A549 (cell line): ENCODE measurements at regions not wholly inside any gene's neighbourhood (a gene's known extent, or its start where the extent isn't known, plus 50 kb on each side); places are given as distances from the start of the nearest gene placed in this dataset.

ENCODE experiments used
- ATAC-seq, 2 experiments: fragments of 200-7000 bp in 1 of 2; fragments of >200 bp in 1 of 2; cut with Nextera tagmentation in 1 of 2; cut with Tn5 transposase in 1 of 2; 3 replicates each; pipeline versions ENCODE4 v1.8.0 to v1.9.1; 2018 to 2020; ENCODE audit warnings: mild to moderate bottlenecking in 1 of 2, moderate library complexity in 1 of 2
- CTCF ChIA-PET: fragments of 300-600 bp; sonication (Branson Sonifier 250); formaldehyde crosslinking; extraction: SDS; loops from one replicate; lab custom pipeline; 2021; ENCODE audit warnings: antibody characterized with exemption, inconsistent platforms; lab: Yijun Ruan, JAX
- POLR2A ChIA-PET: fragments of 350-600 bp; formaldehyde crosslinking; extraction: SDS; loops from one replicate; lab custom pipeline; 2021; ENCODE audit warnings: antibody characterized with exemption, inconsistent platforms; lab: Yijun Ruan, JAX
- DNase-seq, 2 experiments: peaks; one replicate each; pipeline versions ENCODE4 v3.0.0 to v3.0.0-alpha.2; 2011 to 2016; ENCODE audit warnings: low read depth in 1 of 2, low spot score in 1 of 2
- FAIRE-seq: peaks from 2 replicates; lab custom pipeline; 2011; peaks lifted over from hg19 to GRCh38; lab: Jason Lieb, UNC
- H3K27ac ChIP-seq, 2 experiments: fragments of >200 bp; sonication (Bioruptor Twin); formaldehyde crosslinking; 3 replicates each; pipeline ENCODE4 v1.5.1; 2016 to 2017
- H3K4me1 ChIP-seq: fragments of >200 bp; sonication (Bioruptor Twin); formaldehyde crosslinking; 3 replicates; pipeline ENCODE4 v1.6.1; 2016
- H3K4me2 ChIP-seq: fragments of >200 bp; sonication (Bioruptor Twin); formaldehyde crosslinking; 3 replicates; pipeline ENCODE4 v1.6.1; 2016
- H3K4me3 ChIP-seq: fragments of >200 bp; sonication (Bioruptor Twin); formaldehyde crosslinking; 3 replicates; pipeline ENCODE4 v1.5.1; 2016
- H3K9me3 ChIP-seq: fragments of >200 bp; sonication (Bioruptor Twin); formaldehyde crosslinking; 3 replicates; pipeline ENCODE4 v1.6.1; 2016
- CBX8 ChIP-seq: fragments of 200-600 bp; sonication (generic); IDR thresholded peaks from 2 replicates; pipeline ENCODE4 v1.6.1; 2016
- CHD4 ChIP-seq: fragments of 200-600 bp; sonication (generic); IDR thresholded peaks from 2 replicates; pipeline ENCODE4 v1.6.1; 2016; ENCODE audit warnings: antibody characterized with exemption, mild to moderate bottlenecking, borderline replicate concordance
- EHF ChIP-seq: fragments of 250-450 bp; sonication (Bioruptor Pico); IDR thresholded peaks from 2 replicates; pipeline ENCODE4 v1.5.0; 2020; ENCODE audit warnings: mild to moderate bottlenecking
- FOSB ChIP-seq: fragments of 250-450 bp; sonication (Bioruptor Pico); IDR thresholded peaks from 2 replicates; pipeline ENCODE4 v1.5.0; 2020; ENCODE audit warnings: mild to moderate bottlenecking, moderate library complexity
- HEYL ChIP-seq: fragments of 250-450 bp; sonication (Bioruptor Pico); IDR thresholded peaks from 2 replicates; pipeline ENCODE4 v1.8.0; 2021; ENCODE audit warnings: mild to moderate bottlenecking, moderate library complexity
- HOXB13 ChIP-seq: fragments of 250-450 bp; sonication (Bioruptor Pico); IDR thresholded peaks from 2 replicates; pipeline ENCODE4 v1.5.0; 2020; ENCODE audit warnings: low read depth, mild to moderate bottlenecking, moderate library complexity
- JUN ChIP-seq, 2 experiments: fragments of >200 bp; sonication (Bioruptor Twin); formaldehyde crosslinking; IDR thresholded peaks; 2 replicates in 1 of 2; 3 replicates in 1 of 2; pipeline ENCODE4 v1.6.1; 2016 to 2017
- KDM1A ChIP-seq: fragments of 200-600 bp; sonication (generic); IDR thresholded peaks from 2 replicates; pipeline ENCODE4 v1.6.1; 2016; ENCODE audit warnings: low read depth, mild to moderate bottlenecking
- KDM5A ChIP-seq: fragments of 200-600 bp; sonication (generic); IDR thresholded peaks from 2 replicates; pipeline ENCODE4 v1.6.1; 2016; ENCODE audit warnings: antibody characterized with exemption, mild to moderate bottlenecking
- MAX ChIP-seq: IDR thresholded peaks from 2 replicates; pipeline ENCODE4 v1.6.1; 2012
- MAZ ChIP-seq: fragments of 150-350 bp; IDR thresholded peaks from 2 replicates; pipeline ENCODE4 v1.6.1; 2014; ENCODE audit warnings: antibody characterized with exemption, low read depth, low read length, borderline replicate concordance
- MYC ChIP-seq: IDR thresholded peaks from 2 replicates; pipeline ENCODE4 v1.6.1; 2012; ENCODE audit warnings: mild to moderate bottlenecking, inconsistent platforms, low read length, improper control_type of control experiment, borderline replicate concordance
- NR3C1 ChIP-seq: fragments of >200 bp; sonication (Bioruptor Twin); formaldehyde crosslinking; IDR thresholded peaks from 3 replicates; pipeline ENCODE4 v1.6.1; 2017
- PBX3 ChIP-seq: IDR thresholded peaks from 2 replicates; pipeline ENCODE4 v1.6.1; 2012
- POLR2A ChIP-seq: IDR thresholded peaks from 2 replicates; pipeline ENCODE4 v1.6.1; 2012; ENCODE audit warnings: mild to moderate bottlenecking, low read length
- POLR2AphosphoS2 ChIP-seq: conservative IDR thresholded peaks from 2 replicates; pipeline ENCODE4 v1.6.1; 2012; ENCODE audit warnings: low read length, improper control_type of control experiment, inconsistent platforms
- RARB ChIP-seq: fragments of 250-450 bp; sonication (Bioruptor Pico); IDR thresholded peaks from 2 replicates; pipeline ENCODE4 v1.8.0; 2021; ENCODE audit warnings: mild to moderate bottlenecking, moderate library complexity
- SREBF2 ChIP-seq: fragments of 450-650 bp; IDR thresholded peaks from 2 replicates; pipeline ENCODE4 v1.6.1; 2014; ENCODE audit warnings: mild to moderate bottlenecking, moderate library complexity
- ZFP36 ChIP-seq: fragments of 450-650 bp; IDR thresholded peaks from 2 replicates; pipeline ENCODE4 v1.6.1; 2014; ENCODE audit warnings: borderline replicate concordance; ENCODE audit not compliant: partially characterized antibody
- ZNF302 ChIP-seq: fragments of 250-450 bp; sonication (Bioruptor Pico); IDR thresholded peaks from 2 replicates; pipeline ENCODE4 v1.9.0; 2021; ENCODE audit warnings: inconsistent platforms, mild to moderate bottlenecking, moderate library complexity
- ZSCAN20 ChIP-seq: fragments of 250-450 bp; sonication (Bioruptor Pico); IDR thresholded peaks from 2 replicates; pipeline ENCODE4 v1.8.0; 2022; ENCODE audit warnings: mild to moderate bottlenecking, moderate library complexity
- WGBS: methylation state at CpG from one replicate; pipeline ENCODE4 v1.1.6; 2017; ENCODE audit errors: missing lambda C conversion rate; 5-methylcytosine and 5-hydroxymethylcytosine counted together
- TF ChIP-seq, protein P1 (sequence below): fragments of 150-350 bp; IDR thresholded peaks from 2 replicates; pipeline ENCODE4 v1.6.1; 2014; ENCODE audit warnings: low read depth, mild to moderate bottlenecking, low read length

GRCh38 chr3:191802671-191803070, 341.7 kb downstream of the PYDC2 start (continued):
- TF ChIP-seq POLR2AphosphoS2 (no peak), ZFP36 (no peak), POLR2A (no peak), NR3C1 (no peak), CHD4 (no peak), KDM5A (no peak)

DNA sequence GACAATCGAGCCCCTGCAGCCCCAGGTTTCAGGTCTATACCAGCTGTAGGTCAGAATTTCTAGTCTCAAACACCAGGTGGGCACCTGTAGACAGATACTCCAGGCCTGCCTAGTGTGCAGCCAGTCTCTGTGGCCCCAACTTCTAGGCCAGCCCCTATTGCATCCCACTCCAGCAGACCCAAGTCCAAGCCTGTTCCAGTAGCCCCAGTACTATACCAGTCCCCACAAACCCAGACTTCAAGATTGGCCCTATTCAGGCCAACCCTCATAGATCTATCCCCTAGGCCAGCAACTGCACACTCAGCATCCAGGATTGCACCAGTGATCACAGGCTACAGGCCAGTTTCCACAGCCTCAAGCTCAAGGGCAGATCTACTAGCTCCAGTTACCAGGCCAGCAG, 344.0 kb downstream of the PYDC2 start:
- TF ChIP-seq MYC (no peak), HOXB13 (CRISPR knock-in tag) (no peak), ZNF302 (no peak), ZSCAN20 (no peak), RARB (CRISPR knock-in tag) (no peak), MAZ (no peak), CBX8 (no peak), PBX3 (no peak), KDM1A (no peak), EHF (CRISPR knock-in tag) (no peak), FOSB (CRISPR knock-in tag) (no peak), HEYL (no peak), SREBF2 (no peak), JUN (IDR thresholded peaks at IDR 0.05) (no peak), MAX (no peak)
- TF ChIP-seq, protein P1, sequence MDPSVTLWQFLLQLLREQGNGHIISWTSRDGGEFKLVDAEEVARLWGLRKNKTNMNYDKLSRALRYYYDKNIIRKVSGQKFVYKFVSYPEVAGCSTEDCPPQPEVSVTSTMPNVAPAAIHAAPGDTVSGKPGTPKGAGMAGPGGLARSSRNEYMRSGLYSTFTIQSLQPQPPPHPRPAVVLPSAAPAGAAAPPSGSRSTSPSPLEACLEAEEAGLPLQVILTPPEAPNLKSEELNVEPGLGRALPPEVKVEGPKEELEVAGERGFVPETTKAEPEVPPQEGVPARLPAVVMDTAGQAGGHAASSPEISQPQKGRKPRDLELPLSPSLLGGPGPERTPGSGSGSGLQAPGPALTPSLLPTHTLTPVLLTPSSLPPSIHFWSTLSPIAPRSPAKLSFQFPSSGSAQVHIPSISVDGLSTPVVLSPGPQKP: no peak
- CTCF ChIA-PET: no interaction called here
- ATAC-seq (no peak), DNase-seq (no peak), FAIRE-seq (no peak)
- Histone ChIP-seq H3K9me3 (no peaks in the 10 kb centered on the region), H3K4me1 (no peaks in the 10 kb centered on the region), H3K27ac (no peak overlapping the region), H3K4me3 (no peak overlapping the region), H3K4me2 (no peak overlapping the region)
- whole genome bisulfite sequencing: 0% methylated on average over 1 of the region's 1 CpG
- POLR2A ChIA-PET: no interaction called here

DNA sequence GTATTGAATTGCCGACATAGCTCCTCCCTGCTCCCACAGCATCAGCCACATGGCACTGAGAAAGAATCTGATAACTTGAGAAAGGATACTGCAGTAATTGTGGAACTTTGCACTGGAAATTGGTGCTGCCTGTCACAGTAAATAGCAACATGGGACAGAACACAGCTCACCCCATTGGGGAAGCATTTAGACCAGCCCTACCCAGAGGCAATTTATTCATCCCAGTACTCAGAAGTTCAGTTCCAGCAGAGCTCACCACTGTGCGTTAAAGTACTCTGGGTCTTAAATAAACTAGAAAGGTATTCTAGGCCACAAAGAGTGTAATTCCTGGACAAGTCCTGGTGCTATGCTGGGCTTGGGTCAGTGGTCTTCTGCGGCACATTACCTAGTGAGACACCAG, 347.1 kb downstream of the PYDC2 start:
- H3K4me3 ChIP-seq: no peak overlapping the region
- ATAC-seq (no peak), FAIRE-seq (no peak), DNase-seq (no peak)
- CTCF ChIA-PET: no interaction called here
- H3K27ac ChIP-seq: no peak overlapping the region
- TF ChIP-seq, protein P1: no peak
- TF ChIP-seq HEYL: no peak
- TF ChIP-seq MAX: no peak
- TF ChIP-seq EHF (CRISPR knock-in tag): no peak
- H3K9me3 ChIP-seq: no peaks in the 10 kb centered on the region; the same call in 2 of the 3 replicates
- no peaks in the 10 kb centered on the region for H3K4me1 ChIP-seq
- POLR2A ChIA-PET: no interaction called here
- H3K4me2 ChIP-seq: no peak overlapping the region
- 82% methylated on average over 3 of the region's 3 CpGs for WGBS
